IPS-11a (cell line): ENCODE measurements at regions not wholly inside any gene's neighbourhood (a gene's known extent, or its start where the extent isn't known, plus 50 kb on each side); places are given as distances from the start of the nearest gene placed in this dataset.
"Not testable (repeated sequence)": the region's sequence is repeated elsewhere in the genome, so short reads cannot be mapped to it uniquely, and the experiment has no call there.

Experiments used
- H3K4me3 ChIP-seq: one replicate; pipeline ENCODE4 v1.5.1; 2013; ENCODE audit warnings: low read depth, low read length, control low read depth

- peak overlapping the region; percentile 20 for H3K4me3 ChIP-seq
Observed at GRCh38 chr3:27632431-27633223, 89.5 kb downstream of the EOMES start.

- no peak overlapping the region for H3K4me3 ChIP-seq
Observed at GRCh38 chr3:27630885-27631284, 91.2 kb downstream of the EOMES start.

- H3K4me3 ChIP-seq, result no peak overlapping the region
Observed at GRCh38 chr3:27629366-27629765, 92.8 kb downstream of the EOMES start.

GRCh38 chr3:27628026-27628750, 93.9 kb downstream of the EOMES start:
- H3K4me3 ChIP-seq, result no peak overlapping the region

- H3K4me3 ChIP-seq, result no peak overlapping the region
Observed at GRCh38 chr3:27626596-27627118, 95.5 kb downstream of the EOMES start.

GRCh38 chr3:27625864-27626263, 96.3 kb downstream of the EOMES start:
- no peak overlapping the region for H3K4me3 ChIP-seq

- no peak overlapping the region for H3K4me3 ChIP-seq
Observed at GRCh38 chr3:27623085-27623753, 98.9 kb downstream of the EOMES start.

- no peak overlapping the region for H3K4me3 ChIP-seq
Observed at GRCh38 chr3:27617552-27617951, 104.6 kb downstream of the EOMES start.

GRCh38 chr3:27616031-27616430, 106.1 kb downstream of the EOMES start:
- H3K4me3 ChIP-seq, result no peak overlapping the region

- no peak overlapping the region for H3K4me3 ChIP-seq
Observed at GRCh38 chr3:27615555-27615954, 106.6 kb downstream of the EOMES start.

GRCh38 chr3:27614592-27614991, 107.5 kb downstream of the EOMES start:
- H3K4me3 ChIP-seq, result no peak overlapping the region

- H3K4me3 ChIP-seq, result no peak overlapping the region
Observed at GRCh38 chr3:27613846-27614500, 108.2 kb downstream of the EOMES start.

- H3K4me3 ChIP-seq, result no peak overlapping the region
Observed at GRCh38 chr3:27610800-27611525, 111.2 kb downstream of the EOMES start.

GRCh38 chr3:27607370-27607769, 114.8 kb downstream of the EOMES start:
- H3K4me3 ChIP-seq, result no peak overlapping the region

- H3K4me3 ChIP-seq, result no peak overlapping the region
Observed at GRCh38 chr3:27606537-27606936, 115.6 kb downstream of the EOMES start.

- H3K4me3 ChIP-seq, result not testable (repeated sequence)
Observed at GRCh38 chr3:27601311-27601710, 117.1 kb upstream of the SLC4A7 start.

- not testable (repeated sequence) for H3K4me3 ChIP-seq
Observed at GRCh38 chr3:27599741-27600140, 115.6 kb upstream of the SLC4A7 start.

- H3K4me3 ChIP-seq, result no peak overlapping the region
Observed at GRCh38 chr3:27596921-27597320, 112.7 kb upstream of the SLC4A7 start.

- no peak overlapping the region for H3K4me3 ChIP-seq
Observed at GRCh38 chr3:27596334-27596841, 112.2 kb upstream of the SLC4A7 start.

GRCh38 chr3:27594096-27594690, 110.0 kb upstream of the SLC4A7 start:
- no peak overlapping the region for H3K4me3 ChIP-seq
